DMS153 treated with DMSO at 0.1 percent for 48 hours (cell line): ENCODE measurements at regions not wholly inside any gene's neighbourhood (a gene's known extent, or its start where the extent isn't known, plus 50 kb on each side); places are given as distances from the start of the nearest gene placed in this dataset.

ENCODE experiments used
- DNase-seq: peaks from one replicate; lab custom pipeline; 2025; ENCODE audit not compliant: unreplicated experiment; lab: John Stamatoyannopoulos, UW

DNA sequence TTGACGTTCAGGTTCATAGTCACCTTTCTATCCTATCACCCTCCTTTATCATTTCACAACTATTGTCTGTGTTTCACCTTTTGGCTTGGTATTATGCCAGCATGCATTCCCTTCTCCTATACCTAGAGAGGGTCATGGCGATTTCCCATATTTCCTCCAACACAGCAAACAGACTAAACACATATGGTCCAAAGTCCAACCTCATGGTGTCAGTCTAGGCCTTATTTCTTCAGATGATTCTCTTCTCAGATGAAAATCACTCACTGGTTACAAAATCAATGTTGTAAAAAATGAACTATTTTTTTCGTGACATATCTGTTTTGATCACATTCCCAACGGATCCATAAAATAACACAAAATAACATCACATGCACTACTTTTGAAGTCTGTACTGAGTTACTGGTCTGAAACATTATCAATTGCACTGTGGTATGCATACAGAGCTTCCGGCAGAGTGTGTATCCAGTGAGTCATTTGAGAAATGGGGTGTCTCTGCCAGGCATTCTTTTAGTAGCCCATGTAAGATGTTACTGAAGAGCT, 204.8 kb upstream of the GALNT5 start:
- no peak for DNase-seq

GRCh38 chr2:157053876-157054275, 203.6 kb upstream of the GALNT5 start:
- no peak for DNase-seq

GRCh38 chr2:157055660-157056199, 201.8 kb upstream of the GALNT5 start:
- peak; percentile 19 for DNase-seq

- no peak for DNase-seq
Measured at GRCh38 chr2:157056200-157056676, 201.3 kb upstream of the GALNT5 start.

DNA sequence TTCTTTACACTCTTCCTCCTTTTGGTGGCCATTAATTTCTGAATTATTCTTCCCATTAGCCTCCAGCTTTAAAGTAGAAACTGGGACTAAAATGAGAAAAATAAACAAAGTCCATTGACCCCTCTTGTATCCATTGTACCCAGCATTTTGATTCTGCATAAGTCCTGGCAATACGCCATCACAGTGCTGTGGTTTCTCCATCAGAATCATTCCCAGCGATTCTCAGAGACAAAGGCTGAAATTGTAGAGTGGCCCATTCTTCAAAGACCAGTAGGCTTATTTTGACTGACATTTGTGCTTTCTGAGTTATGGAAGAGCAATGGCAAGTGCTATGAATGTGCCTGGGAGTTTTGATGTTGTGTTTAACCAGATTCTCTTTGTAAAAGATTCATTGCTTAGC, 199.3 kb upstream of the GALNT5 start:
- no peak for DNase-seq

- DNase-seq = no peak
Measured at GRCh38 chr2:157059036-157059435, 198.5 kb upstream of the GALNT5 start.

DNA sequence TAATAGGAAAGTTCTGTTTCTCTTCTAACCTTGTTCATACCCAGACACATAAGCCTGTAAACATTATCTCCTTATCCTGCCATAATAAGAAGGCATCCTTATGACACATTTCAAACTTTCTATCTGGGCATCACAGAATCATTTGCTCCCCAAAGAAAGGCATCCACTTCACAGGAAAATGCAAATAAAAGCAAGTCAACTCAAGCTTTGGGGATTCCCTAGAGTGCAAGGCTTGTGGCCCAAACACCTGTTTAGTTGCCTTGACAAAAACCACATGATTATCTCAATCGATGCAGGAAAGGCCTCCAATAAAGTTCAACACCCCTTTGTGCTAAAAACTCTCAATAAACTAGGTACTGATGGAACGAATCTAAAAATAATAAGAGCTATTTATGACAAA, 195.7 kb upstream of the GALNT5 start:
- DNase-seq = no peak

GRCh38 chr2:157067562-157067961, 189.9 kb upstream of the GALNT5 start:
- no peak for DNase-seq

DNA sequence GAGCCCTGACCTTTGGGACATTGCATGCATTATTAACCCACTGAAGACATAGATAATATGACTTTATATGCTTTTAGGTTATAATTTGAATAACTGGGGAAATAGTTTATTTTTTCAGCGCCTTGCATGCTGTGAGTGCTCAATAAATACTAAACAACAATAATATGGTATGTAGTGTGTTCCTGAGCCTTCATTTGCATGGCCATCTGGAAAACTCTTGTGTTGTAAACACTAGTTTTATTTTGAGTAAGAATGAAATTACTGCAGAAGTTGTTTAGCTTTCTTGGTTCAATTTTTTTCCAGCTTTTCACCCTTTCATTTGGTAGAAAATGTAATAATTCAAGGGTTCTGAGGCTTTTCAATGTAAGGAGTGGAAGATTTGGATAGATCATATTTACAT, 189.3 kb upstream of the GALNT5 start:
- no peak for DNase-seq

DNA sequence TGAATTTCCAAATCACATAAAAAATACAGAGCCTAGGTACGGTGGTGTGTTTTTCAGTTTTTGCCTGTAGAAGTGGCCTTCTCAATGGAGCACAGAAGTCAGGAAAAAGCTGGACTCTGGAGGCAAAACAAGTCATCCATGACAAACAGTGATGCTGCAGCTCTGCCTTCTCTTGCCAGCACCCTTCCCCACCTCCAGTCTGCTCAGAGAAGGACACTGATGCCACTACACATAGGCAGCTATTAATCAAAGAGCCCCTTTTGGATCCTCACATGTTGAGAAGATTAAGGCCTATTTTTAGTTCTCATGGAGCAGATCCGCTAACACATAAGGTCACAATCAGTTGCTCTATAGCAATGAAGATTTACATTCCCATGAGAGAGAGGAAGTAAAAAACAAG, 181.6 kb upstream of the GALNT5 start:
- DNase-seq = no peak

DNA sequence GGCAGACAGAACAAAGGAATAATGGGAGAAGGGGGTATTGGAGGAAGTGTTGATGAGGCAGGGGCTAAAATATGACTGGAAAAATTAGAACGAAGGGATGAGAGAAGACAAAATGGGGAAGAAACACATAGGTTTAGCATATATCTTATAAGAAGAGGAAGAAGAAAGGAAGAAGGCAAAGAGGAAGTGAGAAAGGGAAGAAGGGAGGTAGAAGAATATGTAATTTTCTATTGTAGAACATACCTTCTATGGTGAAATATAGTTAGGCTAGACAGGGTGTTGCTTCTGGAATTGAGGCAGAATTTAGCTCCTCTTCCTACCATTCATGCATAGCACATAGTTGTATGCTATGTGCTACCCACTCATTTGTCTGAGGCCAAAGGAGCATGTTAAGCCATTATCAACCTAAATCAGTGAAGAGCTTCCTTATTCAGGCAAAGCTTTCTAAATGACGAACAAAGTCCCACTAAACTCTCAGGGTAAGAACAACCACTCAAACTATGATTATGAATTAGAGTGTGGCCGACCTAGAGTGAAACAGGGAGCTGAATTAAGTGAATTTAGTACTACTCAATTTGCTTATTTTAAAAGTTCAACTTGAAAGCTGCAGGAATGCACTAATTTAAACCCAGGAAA, 180.9 kb upstream of the GALNT5 start:
- DNase-seq = no peak

DNA sequence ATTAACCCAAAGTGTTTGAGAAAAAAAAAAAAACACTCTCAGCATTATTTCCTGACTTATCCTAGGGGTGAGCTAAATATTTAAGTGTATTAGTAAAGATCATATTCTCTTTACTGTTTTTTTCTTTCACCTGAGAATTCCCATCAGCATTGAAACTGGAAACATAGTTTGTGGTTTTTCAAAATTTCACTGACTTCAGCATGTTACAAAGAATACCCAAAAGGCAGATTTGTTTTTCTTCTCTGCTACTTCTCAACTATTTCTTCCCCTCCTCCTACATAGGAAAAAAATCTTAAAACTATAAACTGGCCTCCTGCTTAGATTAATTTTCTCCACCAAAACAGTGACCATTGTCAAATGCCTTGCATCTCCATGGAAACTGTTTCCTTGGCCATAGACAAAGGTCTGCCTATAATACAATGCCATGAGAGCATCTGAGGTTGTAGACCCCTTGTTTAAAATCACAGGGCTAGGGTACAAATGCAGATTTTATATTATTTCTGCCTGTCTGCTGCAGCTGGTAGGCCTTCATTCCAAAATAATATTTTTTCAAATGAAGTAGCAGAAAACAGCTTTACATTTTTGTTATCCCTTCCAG, 179.7 kb upstream of the GALNT5 start:
- DNase-seq = no peak

- DNase-seq = no peak
Measured at GRCh38 chr2:157082950-157083349, 174.6 kb upstream of the GALNT5 start.

GRCh38 chr2:157085522-157085921, 172.0 kb upstream of the GALNT5 start:
- no peak for DNase-seq

DNA sequence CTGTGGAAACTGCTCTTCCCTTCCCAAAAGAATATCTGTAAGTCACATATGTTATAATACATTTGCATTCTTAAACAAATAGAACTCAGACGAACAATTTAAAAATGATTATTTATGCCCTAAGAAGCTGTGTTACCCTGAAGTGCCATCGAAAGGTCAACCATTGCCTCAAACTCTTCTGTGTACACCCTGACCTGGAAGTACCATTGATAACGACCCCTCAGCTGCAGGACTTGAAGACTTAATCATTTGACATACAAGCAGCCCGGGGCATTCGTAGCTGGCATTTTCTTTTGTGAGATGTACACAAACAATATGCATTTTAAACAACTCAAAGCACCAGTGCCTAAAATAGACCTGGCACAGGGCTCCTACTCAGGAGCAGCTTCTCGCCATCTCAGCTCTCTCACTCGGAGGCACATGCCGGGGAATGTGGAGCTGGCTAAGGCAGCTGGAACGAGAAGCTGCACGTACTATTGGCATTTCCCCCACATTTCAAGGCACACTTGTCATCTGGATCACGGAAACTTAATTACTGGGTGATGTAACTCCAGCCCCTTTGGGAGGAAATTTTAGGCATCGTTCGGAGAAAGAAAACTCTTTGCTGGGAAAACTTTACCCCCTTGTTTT, 170.0 kb upstream of the GALNT5 start:
- no peak for DNase-seq

DNA sequence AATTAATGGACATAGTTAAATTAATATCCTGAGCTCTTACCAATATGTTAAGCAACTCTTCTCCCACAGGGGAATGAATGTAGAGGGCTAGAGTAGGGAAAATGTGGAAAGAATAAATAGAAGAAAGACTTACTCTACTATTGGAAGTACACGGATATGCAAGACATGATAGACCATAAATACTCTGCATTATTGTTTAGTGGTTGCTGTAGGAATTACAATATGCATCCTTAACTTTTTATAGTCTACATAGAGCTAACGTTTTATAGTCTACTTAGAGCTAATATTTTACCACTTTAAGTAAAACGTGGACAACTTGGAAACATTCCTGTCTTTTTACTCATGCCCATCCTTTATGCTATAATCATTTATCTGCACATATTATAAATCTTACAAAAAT, 163.8 kb upstream of the GALNT5 start:
- no peak for DNase-seq

GRCh38 chr2:157105372-157105771, 152.1 kb upstream of the GALNT5 start:
- DNase-seq = no peak

GRCh38 chr2:157106950-157107349, 150.6 kb upstream of the GALNT5 start:
- no peak for DNase-seq

DNA sequence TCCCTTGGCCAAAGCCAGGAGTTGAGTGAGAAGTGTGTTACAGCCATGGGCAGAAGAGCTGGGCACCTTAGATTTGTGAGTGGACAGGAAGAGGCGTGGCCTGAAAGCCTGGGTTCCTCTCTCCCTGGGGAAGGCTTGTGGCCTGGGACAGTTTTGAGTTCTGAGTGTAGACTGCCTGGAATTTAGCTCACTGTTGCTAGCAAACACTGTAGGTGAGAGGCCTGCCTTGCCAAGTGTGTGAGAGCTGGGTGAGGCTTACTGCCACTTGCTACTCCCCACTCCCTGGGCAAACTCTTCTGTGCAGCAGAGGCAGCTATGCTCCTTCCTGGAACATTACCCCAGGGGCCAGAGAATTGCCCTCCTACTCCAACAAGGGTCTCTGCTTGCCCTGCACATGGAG, 150.0 kb upstream of the GALNT5 start:
- DNase-seq = no peak

GRCh38 chr2:157107877-157108276, 149.6 kb upstream of the GALNT5 start:
- peak; percentile 58 for DNase-seq

GRCh38 chr2:157122776-157123175, 134.7 kb upstream of the GALNT5 start:
- no peak for DNase-seq

DNA sequence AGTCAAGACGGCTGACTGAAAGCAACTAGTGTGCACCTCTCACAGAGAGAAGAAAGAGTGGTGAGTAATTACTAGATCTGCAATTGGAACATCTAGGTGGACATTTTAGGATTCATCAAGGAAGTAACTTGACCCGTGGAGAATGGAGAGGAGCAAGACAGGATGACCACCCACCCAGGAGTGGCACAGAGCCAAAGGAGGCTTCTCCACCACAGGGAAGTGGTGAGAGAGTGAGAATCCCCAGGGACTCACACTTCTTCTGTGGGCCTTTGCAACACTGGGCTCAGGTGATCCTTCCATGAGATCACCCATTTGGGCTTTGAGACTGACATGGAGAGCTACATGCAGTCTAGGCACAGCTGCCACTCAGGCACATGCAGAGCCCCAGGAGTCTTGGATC, 132.8 kb upstream of the GALNT5 start:
- no peak for DNase-seq
